Lower lobe of right lung (tissue), 2 donors: ENCODE measurements at regions not wholly inside any gene's neighbourhood (a gene's known extent, or its start where the extent isn't known, plus 50 kb on each side); places are given as distances from the start of the nearest gene placed in this dataset.

Source experiments
- ATAC-seq, 2 donors: fragments of 200-7000 bp; cut with Tn5 transposase; one replicate each; pipeline ENCODE4 v1.9.1; 2020 to 2022; ENCODE audit warnings: mild to moderate bottlenecking in 2 of 2, moderate library complexity in 2 of 2
- DNase-seq: peaks from one replicate; pipeline ENCODE4 v3.0.0-alpha.2; 2020
- H3K27ac ChIP-seq: fragments of 200-600 bp; one replicate; pipeline ENCODE4 v1.8.0; 2022
- H3K27me3 ChIP-seq: fragments of 200-600 bp; one replicate; pipeline ENCODE4 v1.8.0; 2022; ENCODE audit warnings: low read depth
- H3K36me3 ChIP-seq: fragments of 200-600 bp; one replicate; pipeline ENCODE4 v1.8.0; 2022; ENCODE audit warnings: mild to moderate bottlenecking
- H3K4me1 ChIP-seq: fragments of 200-600 bp; one replicate; pipeline ENCODE4 v1.8.0; 2022
- H3K4me3 ChIP-seq: fragments of 200-600 bp; one replicate; pipeline ENCODE4 v1.8.0; 2022; ENCODE audit warnings: mild to moderate bottlenecking
- H3K9me3 ChIP-seq: fragments of 200-600 bp; one replicate; pipeline ENCODE4 v1.8.0; 2022
- CTCF ChIP-seq: fragments of 200-600 bp; IDR thresholded peaks from one replicate; pipeline ENCODE4 v1.8.0; 2022; ENCODE audit warnings: antibody characterized with exemption, mild to moderate bottlenecking
- intact Hi-C: fragments of 100-400 bp; cut with DNase I; formaldehyde crosslinking; loops from one replicate; pipeline ENCODE4 v1.11.0; 2022
- donor health status: DM: no; HTN: yes; CAD: no; lungs with severe emphysema.

DNA sequence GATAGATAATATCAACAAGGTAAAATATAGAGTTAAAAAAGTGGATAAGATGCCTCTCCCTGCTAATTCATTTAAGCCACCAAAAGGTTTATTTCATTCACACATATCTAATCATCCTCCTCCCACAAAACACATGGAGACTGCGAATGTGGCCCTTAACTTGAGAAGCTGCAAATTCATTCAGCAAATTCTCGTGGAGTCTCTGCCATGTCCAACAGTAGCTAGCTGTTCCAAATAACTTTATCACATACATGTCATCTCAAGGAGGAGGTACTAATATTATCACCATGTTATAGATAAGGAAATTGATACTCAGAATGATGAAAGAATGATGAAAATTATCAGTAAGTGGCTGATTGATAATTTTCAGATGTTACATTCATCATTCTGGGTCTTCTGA lies 950.2 kb downstream of the CDH11 start:
- H3K9me3 ChIP-seq: no peaks in the 10 kb centered on the region
- no peaks in the 10 kb centered on the region for H3K36me3 ChIP-seq
- no peak overlapping the region for H3K27ac ChIP-seq
- intact Hi-C loops: no loop called here
- ATAC-seq (no peak), DNase-seq (no peak)
- no peaks in the 10 kb centered on the region for H3K4me1 ChIP-seq
- no peak overlapping the region for H3K4me3 ChIP-seq
- TF ChIP-seq CTCF: no peak
- no peaks in the 10 kb centered on the region for H3K27me3 ChIP-seq

- TF ChIP-seq CTCF: no peak
- intact Hi-C loops: no loop called here
- no peaks in the 10 kb centered on the region for H3K9me3 ChIP-seq
- no peak overlapping the region for H3K27ac ChIP-seq
- ATAC-seq (no peak), DNase-seq (no peak)
- no peaks in the 10 kb centered on the region for H3K36me3 ChIP-seq
- H3K27me3 ChIP-seq: no peaks in the 10 kb centered on the region
- H3K4me1 ChIP-seq: no peaks in the 10 kb centered on the region
- H3K4me3 ChIP-seq: no peak overlapping the region
Observed at GRCh38 chr16:64168371-64168770, 953.5 kb downstream of the CDH11 start.

GRCh38 chr16:64167936-64168335 lies 953.9 kb downstream of the CDH11 start:
- Histone ChIP-seq H3K27me3 (no peaks in the 10 kb centered on the region), H3K27ac (no peak overlapping the region), H3K9me3 (no peaks in the 10 kb centered on the region), H3K36me3 (no peaks in the 10 kb centered on the region), H3K4me3 (no peak overlapping the region), H3K4me1 (no peaks in the 10 kb centered on the region)
- ATAC-seq (no peak), DNase-seq (no peak)
- intact Hi-C loops: no loop called here
- TF ChIP-seq CTCF: no peak

DNA sequence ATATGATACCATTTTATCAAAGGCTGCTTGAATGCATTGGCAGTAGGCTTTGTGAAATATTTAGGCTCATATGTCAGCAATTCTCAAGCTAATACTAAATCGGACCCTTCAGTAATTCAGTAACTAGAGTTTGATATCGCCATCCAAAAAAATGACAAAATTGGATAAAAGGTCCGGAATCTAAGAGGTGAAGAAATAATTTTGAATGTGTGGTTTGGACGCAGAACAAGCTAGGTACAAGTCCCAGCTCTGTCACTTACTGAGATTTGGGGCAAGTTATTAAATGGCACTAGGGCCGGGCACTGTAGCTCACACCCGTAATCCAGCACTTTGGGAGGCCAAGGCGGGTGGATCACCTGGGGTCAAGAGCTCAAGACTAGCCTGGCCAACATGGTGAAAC lies 956.5 kb downstream of the CDH11 start:
- DNase-seq (no peak), ATAC-seq (no peak)
- Histone ChIP-seq H3K36me3 (no peaks in the 10 kb centered on the region), H3K27me3 (no peaks in the 10 kb centered on the region), H3K4me3 (no peak overlapping the region), H3K9me3 (no peaks in the 10 kb centered on the region), H3K27ac (no peak overlapping the region), H3K4me1 (no peaks in the 10 kb centered on the region)
- no peak for TF ChIP-seq CTCF
- intact Hi-C loops: no loop called here

- H3K36me3 ChIP-seq: no peaks in the 10 kb centered on the region
Observed at GRCh38 chr16:64162613-64163375, 959.1 kb downstream of the CDH11 start.

More at GRCh38 chr16:64162613-64163375, 959.1 kb downstream of the CDH11 start:
- no peak for DNase-seq
- H3K27ac ChIP-seq: no peak overlapping the region
- TF ChIP-seq CTCF: no peak
- H3K4me1 ChIP-seq: no peaks in the 10 kb centered on the region
- no peak for ATAC-seq
- no peaks in the 10 kb centered on the region for H3K9me3 ChIP-seq
- intact Hi-C loops: no loop called here
- H3K4me3 ChIP-seq: no peak overlapping the region
- H3K27me3 ChIP-seq: no peaks in the 10 kb centered on the region
